ENCODE measurements at regions not wholly inside any gene's neighbourhood (a gene's known extent, or its start where the extent isn't known, plus 50 kb on each side); places are given as distances from the start of the nearest gene placed in this dataset.

DNA sequence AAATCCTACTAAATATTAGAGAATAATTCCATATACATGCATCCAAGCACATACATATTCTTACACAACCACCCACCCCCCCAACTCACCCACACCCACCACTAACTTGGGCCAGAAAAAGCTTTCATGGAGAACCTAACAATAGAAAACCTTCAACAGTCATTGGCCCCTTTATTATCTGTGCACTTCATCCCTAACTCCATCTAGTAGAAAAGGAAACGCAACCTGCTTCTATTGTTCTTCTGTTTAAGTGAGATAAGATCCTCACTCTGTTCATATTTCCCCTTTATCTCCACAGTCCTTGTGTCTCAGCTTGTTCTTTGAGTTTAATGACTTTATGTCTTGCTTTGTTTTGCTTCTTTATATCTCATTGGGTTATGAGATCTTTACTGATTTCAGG lies 1740.2 kb upstream of the CELF4 start:
- Histone ChIP-seq H3K27me3 (no peaks in the 10 kb centered on the region), H3K4me3 (no peak overlapping the region), H3K9me3 (no peaks in the 10 kb centered on the region), H3K36me3 (no peaks in the 10 kb centered on the region), H3K27ac (no peak overlapping the region), H3K4me1 (no peaks in the 10 kb centered on the region)
- no peak for TF ChIP-seq EP300 (IDR thresholded peaks at IDR 0.05)
- no peak for TF ChIP-seq POLR2AphosphoS5 (IDR thresholded peaks at IDR 0.05)
- TF ChIP-seq POLR2A (IDR thresholded peaks at IDR 0.05) = no peak
- TF ChIP-seq, protein P1, sequence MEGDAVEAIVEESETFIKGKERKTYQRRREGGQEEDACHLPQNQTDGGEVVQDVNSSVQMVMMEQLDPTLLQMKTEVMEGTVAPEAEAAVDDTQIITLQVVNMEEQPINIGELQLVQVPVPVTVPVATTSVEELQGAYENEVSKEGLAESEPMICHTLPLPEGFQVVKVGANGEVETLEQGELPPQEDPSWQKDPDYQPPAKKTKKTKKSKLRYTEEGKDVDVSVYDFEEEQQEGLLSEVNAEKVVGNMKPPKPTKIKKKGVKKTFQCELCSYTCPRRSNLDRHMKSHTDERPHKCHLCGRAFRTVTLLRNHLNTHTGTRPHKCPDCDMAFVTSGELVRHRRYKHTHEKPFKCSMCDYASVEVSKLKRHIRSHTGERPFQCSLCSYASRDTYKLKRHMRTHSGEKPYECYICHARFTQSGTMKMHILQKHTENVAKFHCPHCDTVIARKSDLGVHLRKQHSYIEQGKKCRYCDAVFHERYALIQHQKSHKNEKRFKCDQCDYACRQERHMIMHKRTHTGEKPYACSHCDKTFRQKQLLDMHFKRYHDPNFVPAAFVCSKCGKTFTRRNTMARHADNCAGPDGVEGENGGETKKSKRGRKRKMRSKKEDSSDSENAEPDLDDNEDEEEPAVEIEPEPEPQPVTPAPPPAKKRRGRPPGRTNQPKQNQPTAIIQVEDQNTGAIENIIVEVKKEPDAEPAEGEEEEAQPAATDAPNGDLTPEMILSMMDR (IDR thresholded peaks at IDR 0.05) = no peak
- WGBS = 82% methylated on average over 1 of the region's 1 CpG
- DNase-seq (ENCODE audit: low spot score in 2 of 2) = no peak

DNA sequence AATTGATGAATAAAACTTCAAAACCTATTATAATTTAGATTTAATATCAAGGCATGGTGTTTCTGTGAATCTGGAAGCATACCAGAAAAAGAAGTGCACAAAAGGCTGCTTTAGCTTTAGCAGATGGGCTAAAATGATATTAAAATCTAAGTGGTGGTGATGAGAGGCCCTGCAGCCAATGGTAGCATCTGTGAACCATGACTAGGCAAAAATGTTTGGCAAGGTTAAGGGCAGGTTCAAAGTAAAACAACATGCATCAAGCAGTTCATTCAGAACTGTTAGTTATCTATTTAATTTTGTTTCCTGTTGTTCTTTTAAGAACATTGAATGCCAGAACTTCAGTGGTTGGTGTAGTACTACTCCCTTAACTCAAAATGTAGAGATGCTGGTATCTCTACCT lies 1736.9 kb upstream of the CELF4 start:
- H3K4me3 ChIP-seq = no peak overlapping the region
- no peak for DNase-seq (ENCODE audit: low spot score in 2 of 2)
- H3K27me3 ChIP-seq = no peaks in the 10 kb centered on the region
- TF ChIP-seq, protein P1 (IDR thresholded peaks at IDR 0.05) = no peak
- TF ChIP-seq EP300 (IDR thresholded peaks at IDR 0.05) = no peak
- TF ChIP-seq POLR2A (IDR thresholded peaks at IDR 0.05) = no peak
- no peak for TF ChIP-seq POLR2AphosphoS5 (IDR thresholded peaks at IDR 0.05)
- no peaks in the 10 kb centered on the region for H3K36me3 ChIP-seq
- no peaks in the 10 kb centered on the region for H3K4me1 ChIP-seq
- no peaks in the 10 kb centered on the region for H3K9me3 ChIP-seq
- H3K27ac ChIP-seq = no peak overlapping the region

DNA sequence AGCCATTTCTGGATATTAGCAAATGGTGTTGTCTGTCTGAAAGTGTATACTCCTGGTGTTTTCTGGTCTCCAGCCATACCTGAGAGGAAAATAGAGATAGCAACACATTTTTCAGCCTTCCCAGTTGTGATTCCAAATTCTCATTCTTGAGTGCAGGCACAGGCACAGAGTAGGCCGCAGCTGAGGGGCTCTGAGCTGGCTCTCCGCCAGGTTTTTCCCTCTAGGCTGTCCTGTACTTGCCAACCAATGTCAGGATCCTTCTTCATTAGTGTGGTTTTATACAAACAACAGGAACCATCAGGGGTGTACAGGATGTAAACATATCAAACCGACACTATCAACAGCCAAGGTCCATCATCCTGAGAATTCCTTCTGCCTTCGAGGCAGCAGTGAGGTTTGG lies 1733.6 kb upstream of the CELF4 start:
- no peaks in the 10 kb centered on the region for H3K4me1 ChIP-seq
- WGBS = 83% methylated on average over 4 of the region's 4 CpGs
- H3K27me3 ChIP-seq = no peaks in the 10 kb centered on the region
- H3K36me3 ChIP-seq = no peaks in the 10 kb centered on the region
- H3K4me3 ChIP-seq = no peak overlapping the region
- H3K9me3 ChIP-seq = no peaks in the 10 kb centered on the region
- no peak overlapping the region for H3K27ac ChIP-seq
- no peak for DNase-seq (ENCODE audit: low spot score in 2 of 2)
- TF ChIP-seq POLR2A (IDR thresholded peaks at IDR 0.05) = no peak
- TF ChIP-seq POLR2AphosphoS5 (IDR thresholded peaks at IDR 0.05) = no peak
- TF ChIP-seq, protein P1 (IDR thresholded peaks at IDR 0.05) = no peak
- TF ChIP-seq EP300 (IDR thresholded peaks at IDR 0.05) = no peak

DNA sequence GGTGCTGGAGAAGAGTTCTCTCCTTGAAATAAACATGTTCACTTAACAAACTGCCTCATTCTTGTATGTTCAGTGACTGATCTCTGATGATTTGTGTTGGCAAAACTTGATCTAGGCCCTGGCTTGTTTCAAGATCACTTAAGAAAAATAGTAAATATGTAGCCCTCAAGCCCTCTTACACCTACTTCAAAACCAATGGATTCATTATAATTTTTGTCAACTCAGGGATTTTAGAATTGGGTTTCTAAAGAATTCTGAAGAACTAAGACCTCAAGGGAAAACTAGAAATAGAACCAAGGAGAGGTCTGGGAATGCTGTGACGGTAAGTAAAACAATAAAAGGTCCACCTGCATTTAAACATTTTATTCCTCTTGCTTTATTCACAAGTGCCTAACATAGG lies 1731.6 kb upstream of the CELF4 start:
- Histone ChIP-seq H3K4me3 (no peak overlapping the region), H3K27me3 (no peaks in the 10 kb centered on the region), H3K4me1 (no peaks in the 10 kb centered on the region), H3K36me3 (no peaks in the 10 kb centered on the region), H3K9me3 (no peaks in the 10 kb centered on the region), H3K27ac (no peak overlapping the region)
- 94% methylated on average over 1 of the region's 1 CpG for WGBS
- TF ChIP-seq POLR2A (IDR thresholded peaks at IDR 0.05) (no peak), POLR2AphosphoS5 (IDR thresholded peaks at IDR 0.05) (no peak), EP300 (IDR thresholded peaks at IDR 0.05) (no peak)
- TF ChIP-seq, protein P1 (IDR thresholded peaks at IDR 0.05) = no peak
- DNase-seq (ENCODE audit: low spot score in 2 of 2) = no peak

DNA sequence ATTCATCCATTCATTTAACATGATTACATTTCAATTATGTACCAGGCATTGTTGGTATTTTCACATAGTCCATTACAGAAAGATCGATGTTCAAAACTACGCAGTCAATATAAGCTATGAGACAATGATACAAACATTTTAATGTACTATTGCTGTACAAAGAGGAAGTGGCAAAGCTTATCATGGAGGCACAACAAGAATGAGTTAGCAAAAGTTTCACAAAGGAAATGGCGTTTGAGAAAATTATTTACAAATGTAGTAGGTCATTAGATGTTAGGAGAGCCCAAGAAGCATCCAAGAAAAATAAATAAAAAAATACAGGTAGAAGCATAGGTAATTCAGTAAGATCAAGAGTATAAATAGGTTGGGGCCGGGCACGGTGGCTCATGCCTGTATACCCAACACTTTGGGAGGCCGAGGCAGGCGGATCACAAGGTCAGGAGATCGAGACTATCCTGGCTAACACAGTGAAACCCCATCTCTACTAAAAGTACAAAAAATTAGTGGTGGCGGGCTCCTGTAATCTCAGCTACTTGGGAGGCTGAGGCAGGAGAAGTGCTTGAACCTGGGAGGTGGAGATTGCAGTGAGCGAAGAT lies 1730.8 kb upstream of the CELF4 start:
- H3K4me1 ChIP-seq = no peaks in the 10 kb centered on the region
- H3K27me3 ChIP-seq = no peaks in the 10 kb centered on the region
- H3K27ac ChIP-seq = no peak overlapping the region
- no peak for TF ChIP-seq POLR2A (IDR thresholded peaks at IDR 0.05)
- TF ChIP-seq POLR2AphosphoS5 (IDR thresholded peaks at IDR 0.05) = no peak
- no peak for TF ChIP-seq EP300 (IDR thresholded peaks at IDR 0.05)
- TF ChIP-seq, protein P1 (IDR thresholded peaks at IDR 0.05) = no peak
- WGBS = 90% methylated on average over 10 of the region's 10 CpGs
- H3K36me3 ChIP-seq = no peaks in the 10 kb centered on the region
- no peaks in the 10 kb centered on the region for H3K9me3 ChIP-seq
- DNase-seq (ENCODE audit: low spot score in 2 of 2) = no peak
- H3K4me3 ChIP-seq = no peak overlapping the region
